Stimulated activated naive CD8-positive, alpha-beta T cell treated with anti-CD3 and anti-CD28 coated beads, Interleukin-15, amount 100 ng/mL, for 72 hours (primary cell): ENCODE measurements at regions not wholly inside any gene's neighbourhood (a gene's known extent, or its start where the extent isn't known, plus 50 kb on each side); places are given as distances from the start of the nearest gene placed in this dataset.
A peak's percentile ranks its signal among the peaks of the same experiment; 100 is the strongest.

ENCODE experiments used
- ATAC-seq: fragments of 150-1000 bp; cut with Tn5 transposase; 2 replicates; pipeline ENCODE4 v1.10.0; 2021; ENCODE audit warnings: mild to moderate bottlenecking, moderate library complexity
- DNase-seq, 2 donors: peaks; one replicate each; pipeline ENCODE4 v3.0.0; 2021 to 2022
- H3K27ac Mint-ChIP-seq, 2 donors: one replicate each; pipeline ENCODE4 v1.8.0; 2022; ENCODE audit warnings: mild to moderate bottlenecking in 2 of 2, mixed read lengths in 2 of 2, moderate library complexity in 2 of 2
- H3K27me3 Mint-ChIP-seq: one replicate; pipeline ENCODE4 v1.8.0; 2022; ENCODE audit warnings: mixed read lengths
- H3K4me1 Mint-ChIP-seq: one replicate; pipeline ENCODE4 v1.8.0; 2022; ENCODE audit warnings: mild to moderate bottlenecking, mixed read lengths
- H3K4me3 Mint-ChIP-seq, 2 donors: one replicate each; pipeline ENCODE4 v1.8.0; 2022; ENCODE audit warnings: mild to moderate bottlenecking in 2 of 2, mixed read lengths in 2 of 2, moderate library complexity in 1 of 2
- H3K9me3 Mint-ChIP-seq, 2 donors: one replicate each; pipeline ENCODE4 v1.8.0; 2022; ENCODE audit warnings: mixed read lengths in 2 of 2

- no peak for ATAC-seq
- Mint-ChIP-seq H3K9me3 (no peaks in the 10 kb centered on the region), H3K4me3 (no peak overlapping the region), H3K27ac (no peak overlapping the region), H3K27me3 (peaks cover 5% of the 10 kb centered on the region), H3K4me1 (no peaks in the 10 kb centered on the region)
- no peak for DNase-seq
These were observed 189.7 kb downstream of the BCAT1 start for GRCh38 chr12:24759155-24759554.

GRCh38 chr12:24756479-24757024, 192.3 kb downstream of the BCAT1 start:
- H3K27ac Mint-ChIP-seq = no peak overlapping the region
- no peaks in the 10 kb centered on the region for H3K9me3 Mint-ChIP-seq
- peaks cover 5% of the 10 kb centered on the region for H3K27me3 Mint-ChIP-seq
- no peak for DNase-seq
- H3K4me3 Mint-ChIP-seq = no peak overlapping the region
- H3K4me1 Mint-ChIP-seq = no peaks in the 10 kb centered on the region
- no peak for ATAC-seq

- DNase-seq (no peak), ATAC-seq (peak; percentile 26)
- Mint-ChIP-seq H3K4me3 (no peak overlapping the region), H3K27me3 (peaks cover 5% of the 10 kb centered on the region), H3K9me3 (no peaks in the 10 kb centered on the region), H3K4me1 (no peaks in the 10 kb centered on the region), H3K27ac (no peak overlapping the region)
These were observed 193.9 kb downstream of the BCAT1 start for GRCh38 chr12:24754690-24755638.

- DNase-seq (no peak), ATAC-seq (no peak)
- Mint-ChIP-seq H3K27me3 (peaks cover 5% of the 10 kb centered on the region), H3K4me1 (no peaks in the 10 kb centered on the region), H3K27ac (no peak overlapping the region), H3K9me3 (no peaks in the 10 kb centered on the region), H3K4me3 (no peak overlapping the region)
These were observed 196.0 kb downstream of the BCAT1 start for GRCh38 chr12:24752763-24753462.

- peaks cover 5% of the 10 kb centered on the region for H3K27me3 Mint-ChIP-seq
- H3K4me1 Mint-ChIP-seq = no peaks in the 10 kb centered on the region
- no peak overlapping the region for H3K4me3 Mint-ChIP-seq
- ATAC-seq = no peak
- no peak overlapping the region for H3K27ac Mint-ChIP-seq
- no peaks in the 10 kb centered on the region for H3K9me3 Mint-ChIP-seq
- no peak for DNase-seq
These were observed 197.7 kb downstream of the BCAT1 start for GRCh38 chr12:24751181-24751580.

- Mint-ChIP-seq H3K4me3 (no peak overlapping the region), H3K4me1 (no peaks in the 10 kb centered on the region), H3K9me3 (no peaks in the 10 kb centered on the region), H3K27me3 (no peaks in the 10 kb centered on the region), H3K27ac (peak overlapping the region in 1 of 2 donors; percentile 68)
- no peak for DNase-seq
- ATAC-seq = no peak
These were observed 198.6 kb downstream of the BCAT1 start for GRCh38 chr12:24750263-24750662.

- H3K9me3 Mint-ChIP-seq = no peaks in the 10 kb centered on the region
- no peak overlapping the region for H3K4me3 Mint-ChIP-seq
- H3K27me3 Mint-ChIP-seq = no peaks in the 10 kb centered on the region
- ATAC-seq = no peak
- no peaks in the 10 kb centered on the region for H3K4me1 Mint-ChIP-seq
- no peak for DNase-seq
- H3K27ac Mint-ChIP-seq = no peak overlapping the region
These were observed 199.7 kb downstream of the BCAT1 start for GRCh38 chr12:24749171-24749570.

GRCh38 chr12:24748326-24748725, 200.6 kb downstream of the BCAT1 start:
- Mint-ChIP-seq H3K4me1 (no peaks in the 10 kb centered on the region), H3K4me3 (no peak overlapping the region), H3K27me3 (no peaks in the 10 kb centered on the region), H3K27ac (no peak overlapping the region), H3K9me3 (no peaks in the 10 kb centered on the region)
- ATAC-seq (no peak), DNase-seq (no peak)

- H3K27ac Mint-ChIP-seq = no peak overlapping the region
- ATAC-seq = no peak
- DNase-seq = no peak
- H3K4me3 Mint-ChIP-seq = no peak overlapping the region
- no peaks in the 10 kb centered on the region for H3K4me1 Mint-ChIP-seq
- H3K27me3 Mint-ChIP-seq = no peaks in the 10 kb centered on the region
- no peaks in the 10 kb centered on the region for H3K9me3 Mint-ChIP-seq
These were observed 202.0 kb downstream of the BCAT1 start for GRCh38 chr12:24746864-24747263.

- no peaks in the 10 kb centered on the region for H3K27me3 Mint-ChIP-seq
- no peaks in the 10 kb centered on the region for H3K4me1 Mint-ChIP-seq
- no peak overlapping the region for H3K4me3 Mint-ChIP-seq
These were observed 202.8 kb downstream of the BCAT1 start for GRCh38 chr12:24746006-24746671.

GRCh38 chr12:24743941-24744793, 204.7 kb downstream of the BCAT1 start:
- no peak for DNase-seq

More at GRCh38 chr12:24746006-24746671, 202.8 kb downstream of the BCAT1 start:
- Mint-ChIP-seq H3K9me3 (no peaks in the 10 kb centered on the region), H3K27ac (no peak overlapping the region)
- DNase-seq (no peak), ATAC-seq (no peak)

GRCh38 chr12:24742378-24742777, 206.5 kb downstream of the BCAT1 start:
- Mint-ChIP-seq H3K9me3 (no peaks in the 10 kb centered on the region), H3K27me3 (no peaks in the 10 kb centered on the region), H3K4me3 (no peak overlapping the region), H3K4me1 (no peaks in the 10 kb centered on the region), H3K27ac (no peak overlapping the region)
- DNase-seq = no peak
- no peak for ATAC-seq

More at GRCh38 chr12:24743941-24744793, 204.7 kb downstream of the BCAT1 start:
- H3K27me3 Mint-ChIP-seq = no peaks in the 10 kb centered on the region
- H3K4me1 Mint-ChIP-seq = no peaks in the 10 kb centered on the region
- no peak overlapping the region for H3K27ac Mint-ChIP-seq
- H3K4me3 Mint-ChIP-seq = no peak overlapping the region
- no peaks in the 10 kb centered on the region for H3K9me3 Mint-ChIP-seq
- ATAC-seq = no peak

- no peak for DNase-seq
- Mint-ChIP-seq H3K27ac (no peak overlapping the region), H3K4me3 (no peak overlapping the region), H3K9me3 (no peaks in the 10 kb centered on the region), H3K27me3 (no peaks in the 10 kb centered on the region), H3K4me1 (no peaks in the 10 kb centered on the region)
- ATAC-seq = no peak
These were observed 207.7 kb downstream of the BCAT1 start for GRCh38 chr12:24741216-24741615.

- H3K4me3 Mint-ChIP-seq = no peak overlapping the region
- no peaks in the 10 kb centered on the region for H3K27me3 Mint-ChIP-seq
- peaks cover 0 to 3% of the 10 kb centered on the region in 2 donors for H3K9me3 Mint-ChIP-seq
- H3K4me1 Mint-ChIP-seq = no peaks in the 10 kb centered on the region
- no peak for ATAC-seq
- no peak for DNase-seq
- H3K27ac Mint-ChIP-seq = no peak overlapping the region
These were observed 209.7 kb downstream of the BCAT1 start for GRCh38 chr12:24739106-24739779.
